ENCODE measurements at regions not wholly inside any gene's neighbourhood (a gene's known extent, or its start where the extent isn't known, plus 50 kb on each side); places are given as distances from the start of the nearest gene placed in this dataset.

GRCh38 chr3:127037971-127038446, 55.1 kb downstream of the PLXNA1 start:
- Mint-ChIP-seq H3K27ac (ENCODE audit: unreplicated experiment) (no peak overlapping the region), H3K9me3 (ENCODE audit: low read depth, unreplicated experiment) (no peaks in the 10 kb centered on the region), H3K4me1 (ENCODE audit: low read depth, unreplicated experiment) (peaks cover 31% of the 10 kb centered on the region), H3K36me3 (ENCODE audit: insufficient read depth, unreplicated experiment) (peaks cover 21% of the 10 kb centered on the region), H3K27me3 (ENCODE audit: unreplicated experiment) (no peaks in the 10 kb centered on the region), H3K4me3 (ENCODE audit: low read depth, unreplicated experiment) (no peak overlapping the region)
- CTCF ChIA-PET = interaction anchor here (0.6 to 1.5 kb wide), 2 partner anchors 8 to 274 kb away, joined by 3 read pairs; no protein-coding TSS in a partner anchor
- intact Hi-C loops (cut with micrococcal nuclease; ENCODE audit: unreplicated experiment) = no loop called here
- TF ChIP-seq CTCF (IDR thresholded peaks at IDR 0.05; ENCODE audit: unreplicated experiment) = no peak
- no TSS peak for BruUV-seq (replicated peaks)
- no peak for DNase-seq

GRCh38 chr3:127038466-127038865, 55.6 kb downstream of the PLXNA1 start:
- CTCF ChIA-PET = interaction anchor here (0.6 kb wide), 1 partner anchor 136 kb away, joined by 3 read pairs; no protein-coding TSS in a partner anchor
- intact Hi-C loops (cut with micrococcal nuclease; ENCODE audit: unreplicated experiment) = no loop called here

GRCh38 chr3:127038923-127039581, 56.1 kb downstream of the PLXNA1 start:
- Mint-ChIP-seq H3K36me3 (ENCODE audit: insufficient read depth, unreplicated experiment) (peaks cover 18% of the 10 kb centered on the region), H3K27ac (ENCODE audit: unreplicated experiment) (no peak overlapping the region), H3K9me3 (ENCODE audit: low read depth, unreplicated experiment) (no peaks in the 10 kb centered on the region), H3K27me3 (ENCODE audit: unreplicated experiment) (no peaks in the 10 kb centered on the region), H3K4me3 (ENCODE audit: low read depth, unreplicated experiment) (no peak overlapping the region), H3K4me1 (ENCODE audit: low read depth, unreplicated experiment) (peaks cover 41% of the 10 kb centered on the region)
- no peak for DNase-seq
- no peak for TF ChIP-seq CTCF (IDR thresholded peaks at IDR 0.05; ENCODE audit: unreplicated experiment)
- no TSS peak for BruUV-seq (replicated peaks)
- intact Hi-C loops (cut with micrococcal nuclease; ENCODE audit: unreplicated experiment) = no loop called here
- CTCF ChIA-PET = interaction anchor here (0.6 kb wide), 1 partner anchor 137 kb away, joined by 3 read pairs; no protein-coding TSS in a partner anchor

More at GRCh38 chr3:127038466-127038865, 55.6 kb downstream of the PLXNA1 start:
- H3K4me1 Mint-ChIP-seq (ENCODE audit: low read depth, unreplicated experiment) = peaks cover 35% of the 10 kb centered on the region
- H3K9me3 Mint-ChIP-seq (ENCODE audit: low read depth, unreplicated experiment) = no peaks in the 10 kb centered on the region
- H3K27me3 Mint-ChIP-seq (ENCODE audit: unreplicated experiment) = no peaks in the 10 kb centered on the region
- DNase-seq = no peak
- H3K27ac Mint-ChIP-seq (ENCODE audit: unreplicated experiment) = no peak overlapping the region
- H3K36me3 Mint-ChIP-seq (ENCODE audit: insufficient read depth, unreplicated experiment) = peaks cover 20% of the 10 kb centered on the region
- no peak overlapping the region for H3K4me3 Mint-ChIP-seq (ENCODE audit: low read depth, unreplicated experiment)
- BruUV-seq (replicated peaks) = no TSS peak
- no peak for TF ChIP-seq CTCF (IDR thresholded peaks at IDR 0.05; ENCODE audit: unreplicated experiment)

GRCh38 chr3:127039719-127040118, 56.8 kb downstream of the PLXNA1 start:
- DNase-seq = no peak
- no TSS peak for BruUV-seq (replicated peaks)
- Mint-ChIP-seq H3K9me3 (ENCODE audit: low read depth, unreplicated experiment) (no peaks in the 10 kb centered on the region), H3K27me3 (ENCODE audit: unreplicated experiment) (no peaks in the 10 kb centered on the region), H3K27ac (ENCODE audit: unreplicated experiment) (no peak overlapping the region), H3K4me3 (ENCODE audit: low read depth, unreplicated experiment) (no peak overlapping the region), H3K4me1 (ENCODE audit: low read depth, unreplicated experiment) (peaks cover 43% of the 10 kb centered on the region), H3K36me3 (ENCODE audit: insufficient read depth, unreplicated experiment) (peaks cover 19% of the 10 kb centered on the region)
- CTCF ChIA-PET = no interaction called here
- intact Hi-C loops (cut with micrococcal nuclease; ENCODE audit: unreplicated experiment) = loop anchor here (10.0 kb wide), 1 partner anchor 395 kb away; no protein-coding TSS in a partner anchor
- no peak for TF ChIP-seq CTCF (IDR thresholded peaks at IDR 0.05; ENCODE audit: unreplicated experiment)
